ENCODE measurements at regions not wholly inside any gene's neighbourhood (a gene's known extent, or its start where the extent isn't known, plus 50 kb on each side); places are given as distances from the start of the nearest gene placed in this dataset.

DNA sequence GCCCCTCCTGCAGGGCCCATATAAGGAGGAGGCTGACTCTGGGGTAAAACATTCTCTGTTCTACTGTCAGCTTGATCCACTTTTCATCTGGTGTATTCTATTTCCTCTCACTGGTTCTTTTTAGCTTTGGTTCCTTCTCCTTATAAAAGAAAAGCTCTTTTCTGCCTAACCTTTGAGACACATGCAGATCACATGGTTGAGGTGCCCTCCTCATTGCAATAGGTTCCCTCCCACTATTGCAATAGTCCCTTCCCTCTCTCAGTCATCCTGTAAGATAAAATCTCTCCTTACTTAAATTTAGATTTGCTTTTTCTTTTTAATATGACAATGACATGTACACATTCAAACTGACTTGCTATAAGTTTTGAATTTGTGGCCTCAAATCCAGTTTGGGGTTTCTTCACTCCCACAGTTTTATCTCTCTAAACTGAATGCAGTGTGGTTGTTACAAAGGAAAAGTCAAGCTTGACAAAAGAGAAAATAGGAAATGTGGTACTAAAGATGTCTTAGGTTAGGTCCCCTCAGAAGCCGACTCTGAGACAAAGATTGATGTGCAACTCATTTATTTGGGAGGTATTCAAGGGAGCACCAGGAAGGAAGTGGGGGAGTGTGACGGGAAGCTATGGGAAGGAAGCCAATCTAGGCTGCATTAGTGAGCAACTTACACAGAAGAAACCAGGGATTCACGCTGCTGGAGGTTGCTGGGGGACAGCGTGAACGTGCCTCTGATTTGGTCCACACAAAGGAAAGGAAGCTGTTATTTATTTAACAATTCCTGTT, 127.6 kb upstream of the LINC00305 start:
- DNase-seq = no peak

DNA sequence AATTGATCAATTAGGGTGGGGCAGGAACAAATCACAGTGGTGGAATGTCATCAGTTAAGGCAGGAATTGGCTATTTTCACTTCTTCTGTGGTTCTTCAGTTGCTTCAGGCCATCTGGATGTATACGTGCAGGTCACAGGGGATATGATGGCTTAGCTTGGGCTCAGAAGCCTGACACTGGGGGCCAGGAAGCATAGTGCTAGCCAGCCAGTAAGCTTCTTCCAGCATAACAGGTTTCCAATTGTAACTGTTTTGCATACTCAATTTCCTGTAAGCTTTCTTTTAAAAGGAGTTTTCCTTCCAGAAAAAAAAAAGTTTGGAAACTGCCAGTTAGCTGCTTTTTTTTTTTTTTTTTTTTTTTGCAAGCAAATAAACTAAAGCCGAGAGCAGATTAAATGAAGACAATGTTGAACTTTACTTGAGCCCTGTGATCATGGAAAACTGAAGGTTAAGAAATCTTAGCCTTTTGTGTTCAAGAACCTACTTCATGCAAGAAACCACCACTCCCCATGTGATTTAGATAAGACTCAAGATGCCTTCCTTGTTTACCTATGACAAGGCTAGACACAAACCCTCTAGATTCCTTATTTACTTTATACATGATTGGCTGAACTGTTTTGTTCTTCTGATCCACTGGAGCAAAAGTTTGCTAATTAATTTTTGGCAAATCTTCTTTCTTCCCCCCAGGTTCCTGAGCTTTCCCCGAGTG, 126.9 kb upstream of the LINC00305 start:
- no peak for DNase-seq

- DNase-seq = no peak
Observed at GRCh38 chr18:64273724-64274123, 124.8 kb upstream of the LINC00305 start.

DNA sequence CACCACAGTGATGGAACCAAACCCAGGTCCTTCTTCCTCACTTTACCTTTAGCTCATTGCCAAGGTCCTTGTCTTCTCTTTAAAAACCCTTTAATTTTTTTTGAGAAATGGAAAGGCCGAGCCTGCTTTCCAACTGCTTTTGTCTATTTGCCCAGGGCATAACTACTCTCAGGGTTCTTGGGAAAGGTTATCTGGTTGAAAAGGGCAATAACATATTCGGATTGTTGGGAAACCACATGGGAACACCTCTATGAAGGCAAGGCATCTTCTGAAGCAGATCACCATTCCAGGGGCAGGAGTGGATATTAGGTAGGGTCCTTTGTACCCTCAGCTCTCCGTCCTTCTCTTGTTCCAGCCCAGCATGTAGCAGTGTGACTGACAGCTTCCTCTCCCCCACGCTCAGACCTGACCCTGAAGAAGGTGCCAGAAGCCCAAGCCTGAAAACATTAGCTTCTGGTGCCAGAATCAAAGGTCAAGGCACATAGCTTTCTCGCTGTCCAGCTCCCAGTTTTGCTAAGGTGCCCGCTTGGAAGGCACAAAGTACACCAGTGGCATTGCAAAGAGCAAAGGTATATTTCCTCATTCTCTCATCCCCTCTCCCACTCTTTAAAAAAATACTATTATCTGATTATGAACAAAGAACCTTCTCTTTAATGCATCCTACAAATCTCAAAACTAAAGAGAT, 123.2 kb upstream of the LINC00305 start:
- no peak for DNase-seq

DNA sequence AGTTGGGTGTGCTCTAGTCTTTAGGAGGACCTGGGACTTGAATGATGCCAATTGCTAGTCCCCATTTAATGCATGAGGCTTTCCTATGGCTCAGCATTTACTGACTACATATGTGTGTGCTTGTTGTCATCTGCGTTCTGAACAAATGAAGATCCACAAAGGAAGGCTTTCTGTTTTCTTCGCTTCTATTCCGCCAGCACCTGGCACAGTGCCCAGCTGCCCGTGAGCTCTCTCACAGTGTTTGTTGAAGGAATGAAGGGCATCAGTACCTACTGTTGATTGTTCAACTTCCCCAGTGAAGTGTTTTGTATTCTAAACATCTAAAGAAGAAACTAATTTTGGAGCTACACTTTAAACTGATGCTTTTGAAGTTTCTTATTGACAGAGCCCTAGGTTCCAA, 122.4 kb upstream of the LINC00305 start:
- DNase-seq = no peak

DNA sequence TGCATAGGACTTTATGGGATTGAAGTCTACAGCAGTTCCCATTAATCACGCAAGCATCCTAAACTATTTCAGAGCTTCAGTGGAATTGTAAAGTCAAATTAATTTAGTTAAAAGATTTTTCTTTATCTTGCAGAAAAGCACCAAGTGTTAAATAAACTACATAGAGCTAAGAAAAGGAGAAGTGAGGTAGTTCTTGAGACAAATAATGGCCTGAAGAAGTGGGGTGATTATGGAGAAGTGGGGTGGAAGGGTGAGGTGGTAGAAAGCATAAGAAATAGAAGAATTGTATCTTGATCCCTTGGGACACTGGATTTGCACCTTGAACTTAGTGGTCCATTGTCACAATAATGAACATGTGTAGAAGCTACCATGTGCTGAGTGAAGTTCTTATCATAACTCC, 121.7 kb upstream of the LINC00305 start:
- DNase-seq = no peak

DNA sequence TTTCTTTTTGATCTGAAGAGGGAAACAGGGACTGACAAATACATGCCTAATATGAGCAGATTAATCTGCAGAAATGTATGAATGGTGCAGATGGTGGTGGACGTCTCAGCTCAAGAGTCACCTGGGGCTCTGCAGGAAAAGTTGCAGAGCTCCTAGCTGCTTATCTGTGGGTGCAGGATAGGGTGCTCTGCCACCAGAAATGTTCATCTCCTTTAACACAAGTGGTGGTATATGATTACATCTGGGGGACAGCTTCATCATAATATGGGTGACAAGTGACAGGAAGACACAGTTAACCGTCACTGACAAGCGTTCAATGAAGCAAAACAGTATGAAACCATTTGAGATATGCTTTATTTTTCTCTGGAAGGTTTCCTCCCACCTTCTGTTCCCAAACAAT, 121.2 kb upstream of the LINC00305 start:
- no peak for DNase-seq

DNA sequence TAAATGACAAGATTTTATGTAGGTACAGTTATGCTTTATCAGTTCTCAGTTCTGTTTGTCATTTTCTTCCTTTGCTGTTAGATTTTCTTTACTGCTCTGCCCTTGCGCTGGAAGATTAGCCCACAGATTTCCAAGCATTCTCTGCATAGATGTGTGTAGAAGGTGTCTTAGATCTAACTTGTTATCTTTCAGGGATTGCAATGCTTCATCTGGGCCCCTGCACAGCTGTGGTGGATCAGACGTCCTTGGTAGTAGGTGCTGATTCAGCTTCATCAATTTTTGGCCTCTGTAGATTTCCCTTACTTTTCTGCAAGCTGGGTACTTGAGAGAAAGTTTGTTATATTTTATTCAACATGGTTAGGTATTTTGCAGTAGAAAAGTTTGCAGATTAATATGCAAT, 115.3 kb upstream of the LINC00305 start:
- no peak for DNase-seq

DNA sequence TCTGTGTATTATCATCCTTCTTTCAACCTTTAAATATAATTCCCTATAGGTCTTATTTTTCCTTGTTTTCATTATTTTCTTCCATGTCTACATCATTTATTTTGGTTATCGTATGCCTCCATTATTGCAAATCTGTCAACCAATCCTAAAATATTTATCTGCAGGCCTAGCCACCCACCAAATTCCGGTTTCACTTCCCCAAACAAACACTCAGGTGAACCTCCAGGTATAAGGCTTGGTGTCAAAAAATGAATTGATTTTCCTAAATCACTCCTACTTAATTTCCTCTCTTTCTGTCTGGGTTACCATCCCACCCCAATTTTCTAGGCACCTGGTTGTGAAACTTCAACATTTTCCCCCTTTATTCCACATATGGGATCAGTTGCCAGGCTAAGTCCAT, 111.9 kb upstream of the LINC00305 start:
- no peak for DNase-seq

DNA sequence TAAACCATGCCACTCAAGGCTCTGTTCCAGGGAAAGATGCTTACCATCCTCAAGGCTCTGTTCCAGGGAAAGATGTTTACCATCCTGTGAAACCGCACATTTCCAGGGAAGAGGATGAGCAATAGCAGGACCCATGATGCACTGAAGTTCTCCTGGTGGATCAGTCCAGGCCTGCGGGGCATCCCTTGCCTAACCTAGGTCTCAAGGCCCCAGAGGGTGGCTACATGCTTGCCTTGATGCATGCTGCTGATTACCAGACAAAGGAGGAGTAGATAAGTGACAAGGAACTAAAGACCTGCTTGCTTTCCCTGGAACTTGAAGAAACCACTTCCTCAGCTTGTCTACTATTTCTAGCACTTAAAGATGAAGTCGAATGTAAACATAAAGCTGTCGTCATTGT, 111.0 kb upstream of the LINC00305 start:
- DNase-seq = no peak

DNA sequence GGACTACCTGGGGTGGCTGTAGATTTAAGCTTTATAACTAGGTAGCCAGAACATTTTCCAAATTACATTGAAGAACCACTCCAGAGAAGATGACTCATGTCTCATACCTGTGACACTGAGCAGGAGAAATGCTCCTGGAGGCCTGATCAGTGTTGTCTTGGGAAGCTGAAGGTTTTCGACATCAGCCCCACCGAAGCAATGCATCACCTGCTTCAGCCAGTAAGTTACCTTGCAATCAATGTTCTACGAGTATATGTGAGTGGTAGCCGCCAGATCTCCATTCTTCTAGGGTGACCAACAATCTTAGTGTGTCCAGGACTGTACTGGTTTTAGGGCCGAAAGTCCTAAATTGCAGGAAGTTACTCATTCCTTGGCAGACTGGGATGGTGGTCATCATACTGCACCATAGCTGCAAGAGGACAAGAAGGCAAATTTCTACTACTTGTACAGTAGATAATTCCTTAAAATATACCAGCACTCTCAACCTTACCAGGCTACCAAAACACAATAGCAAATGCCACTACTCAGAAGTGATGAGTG, 109.3 kb upstream of the LINC00305 start:
- DNase-seq = no peak

GRCh38 chr18:64254399-64255093, 105.7 kb upstream of the LINC00305 start:
- no peak for DNase-seq

GRCh38 chr18:64253873-64254272, 105.0 kb upstream of the LINC00305 start:
- DNase-seq = no peak

DNA sequence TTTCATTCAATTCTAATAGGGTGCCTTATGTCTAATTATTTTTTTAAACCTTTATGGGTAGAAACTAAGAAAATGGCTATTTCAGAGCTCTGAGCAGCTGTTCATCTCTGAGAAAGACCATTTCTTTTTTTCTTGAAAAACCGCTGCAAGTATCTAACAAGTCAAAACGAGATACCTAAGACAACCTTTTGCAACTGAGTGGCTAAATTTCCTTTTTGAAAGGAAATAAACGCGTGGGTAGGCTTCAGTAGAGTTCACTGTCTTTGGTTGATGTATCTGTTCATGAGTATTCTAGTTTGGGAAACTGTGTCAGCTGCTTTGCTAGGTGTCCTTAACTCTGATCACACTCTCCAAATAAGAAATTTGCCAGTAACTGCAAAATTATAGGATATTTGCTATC, 104.3 kb upstream of the LINC00305 start:
- DNase-seq = no peak

- no peak for DNase-seq
Observed at GRCh38 chr18:64248836-64249235, 99.9 kb upstream of the LINC00305 start.

- DNase-seq = no peak
Observed at GRCh38 chr18:64245126-64245861, 96.4 kb upstream of the LINC00305 start.

DNA sequence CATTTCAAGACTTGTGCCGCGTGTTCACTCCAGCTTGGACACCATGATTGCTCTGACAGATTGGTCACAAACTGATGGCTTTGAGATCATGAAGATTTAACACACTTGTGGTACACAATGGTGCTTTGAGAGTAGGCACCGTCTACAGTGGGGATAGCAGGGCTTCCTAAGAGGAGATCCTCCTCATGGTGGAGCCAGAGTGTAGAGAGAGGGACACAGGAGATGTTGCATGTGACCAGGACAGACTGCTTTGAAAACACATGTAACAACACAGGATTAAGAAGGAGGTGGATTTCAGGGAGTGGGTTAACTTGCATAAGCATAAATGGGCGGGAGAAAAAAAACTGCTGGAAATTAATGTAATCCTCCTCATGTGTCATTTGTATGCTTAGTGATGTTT, 95.7 kb upstream of the LINC00305 start:
- no peak for DNase-seq

- no peak for DNase-seq
Observed at GRCh38 chr18:64240316-64240715, 91.4 kb upstream of the LINC00305 start.

GRCh38 chr18:64238076-64238475, 89.2 kb upstream of the LINC00305 start:
- DNase-seq = no peak

DNA sequence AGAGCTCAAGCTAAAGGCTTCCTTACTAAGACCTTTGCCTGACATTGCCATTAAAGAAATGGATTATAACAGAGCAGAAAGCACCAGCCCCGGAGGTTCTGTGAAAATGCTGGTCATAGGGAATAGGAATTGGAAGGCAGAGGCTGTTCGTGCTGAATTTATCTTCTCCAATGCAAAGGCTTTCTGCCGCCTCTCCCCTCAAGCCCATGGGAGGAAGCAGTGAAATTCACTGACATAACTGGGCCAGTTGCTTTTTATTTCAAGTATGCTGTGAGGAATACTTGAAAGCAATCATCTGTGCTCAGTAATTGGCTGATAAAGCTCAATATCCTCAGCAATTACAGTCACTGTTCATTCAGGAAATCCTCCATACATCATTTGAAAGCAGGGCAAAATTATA, 85.4 kb upstream of the LINC00305 start:
- DNase-seq = no peak

DNA sequence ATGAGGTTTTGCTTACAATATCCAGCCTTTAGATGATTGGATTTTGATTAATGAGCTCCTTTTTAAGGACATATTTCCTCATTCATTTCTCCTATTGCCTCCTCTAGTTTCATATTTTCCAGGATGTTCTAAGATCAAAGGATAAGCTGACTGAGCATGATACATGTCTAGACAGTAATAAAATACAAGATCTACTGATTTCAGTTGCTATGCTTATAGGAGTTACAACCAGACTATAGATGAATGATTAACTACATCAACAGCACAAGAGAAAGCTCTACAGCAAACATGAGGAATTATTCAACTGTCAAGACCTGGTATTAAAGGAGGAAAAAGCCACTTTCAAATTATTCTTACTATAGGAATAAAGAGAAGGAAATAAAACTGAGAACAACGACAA, 85.0 kb upstream of the LINC00305 start:
- DNase-seq = no peak

DNA sequence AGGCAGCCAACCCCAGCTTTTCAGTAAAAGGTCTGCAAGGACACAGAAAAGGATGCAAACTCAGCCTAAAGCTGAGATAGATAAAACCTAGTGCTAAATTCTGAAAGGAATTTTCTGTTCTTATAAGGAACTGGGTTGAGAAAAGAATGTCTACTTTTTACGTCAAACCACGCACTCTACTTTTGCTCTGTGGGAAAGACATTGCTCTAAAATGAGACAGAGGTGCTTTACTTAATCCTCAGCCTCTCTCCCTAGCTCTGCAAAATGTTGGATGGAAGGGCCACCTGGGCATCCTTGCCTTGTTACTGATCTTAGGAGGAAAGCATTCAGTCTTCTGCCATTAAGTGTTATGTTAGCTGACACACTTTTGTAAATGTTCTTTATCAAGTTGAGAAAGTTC, 72.1 kb upstream of the LINC00305 start:
- DNase-seq = no peak
